Keratinocyte (primary cell): ENCODE measurements at regions not wholly inside any gene's neighbourhood (a gene's known extent, or its start where the extent isn't known, plus 50 kb on each side); places are given as distances from the start of the nearest gene placed in this dataset.

Experiments used
- EZH2 ChIP-seq: IDR thresholded peaks from one replicate; pipeline ENCODE4 v1.6.1; 2012; ENCODE audit warnings: inconsistent platforms, mild to moderate bottlenecking, low read length, moderate library complexity
- TF ChIP-seq, protein P1 (sequence below), 3 experiments: IDR thresholded peaks in 1 of 3; conservative IDR thresholded peaks in 1 of 3; optimal IDR thresholded peaks in 1 of 3; 2 replicates in 2 of 3; 3 replicates in 1 of 3; pipeline versions ENCODE3 to v1.5.1; 2011; ENCODE audit warnings: low read length in 3 of 3, mild to moderate bottlenecking in 3 of 3, moderate library complexity in 2 of 3, control low read depth in 1 of 3, inconsistent platforms in 1 of 3; ENCODE audit not compliant: insufficient read depth in 2 of 3; ENCODE audit errors: extremely low read depth in 1 of 3

DNA sequence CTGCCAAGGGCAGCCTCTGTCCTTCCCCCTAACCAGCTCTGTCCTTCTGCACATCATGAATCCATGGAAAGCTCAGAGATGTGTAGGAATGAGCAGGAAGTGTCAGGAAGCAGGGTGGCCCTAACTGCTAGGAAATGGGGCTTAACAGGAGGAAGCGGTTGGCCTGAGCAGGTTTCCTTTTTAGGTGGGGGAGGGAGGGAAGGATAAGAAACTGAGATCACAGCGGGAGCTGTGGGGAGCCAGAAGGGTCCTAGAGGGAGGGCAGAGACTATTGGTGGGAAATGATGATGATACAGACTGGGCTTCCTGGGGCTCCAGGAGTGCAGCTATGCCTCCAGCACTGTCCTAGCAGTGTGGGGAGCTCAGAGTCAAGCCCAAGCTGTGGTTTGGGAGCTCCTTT lies 182.0 kb downstream of the SH3BP4 start:
- TF ChIP-seq, protein P1, sequence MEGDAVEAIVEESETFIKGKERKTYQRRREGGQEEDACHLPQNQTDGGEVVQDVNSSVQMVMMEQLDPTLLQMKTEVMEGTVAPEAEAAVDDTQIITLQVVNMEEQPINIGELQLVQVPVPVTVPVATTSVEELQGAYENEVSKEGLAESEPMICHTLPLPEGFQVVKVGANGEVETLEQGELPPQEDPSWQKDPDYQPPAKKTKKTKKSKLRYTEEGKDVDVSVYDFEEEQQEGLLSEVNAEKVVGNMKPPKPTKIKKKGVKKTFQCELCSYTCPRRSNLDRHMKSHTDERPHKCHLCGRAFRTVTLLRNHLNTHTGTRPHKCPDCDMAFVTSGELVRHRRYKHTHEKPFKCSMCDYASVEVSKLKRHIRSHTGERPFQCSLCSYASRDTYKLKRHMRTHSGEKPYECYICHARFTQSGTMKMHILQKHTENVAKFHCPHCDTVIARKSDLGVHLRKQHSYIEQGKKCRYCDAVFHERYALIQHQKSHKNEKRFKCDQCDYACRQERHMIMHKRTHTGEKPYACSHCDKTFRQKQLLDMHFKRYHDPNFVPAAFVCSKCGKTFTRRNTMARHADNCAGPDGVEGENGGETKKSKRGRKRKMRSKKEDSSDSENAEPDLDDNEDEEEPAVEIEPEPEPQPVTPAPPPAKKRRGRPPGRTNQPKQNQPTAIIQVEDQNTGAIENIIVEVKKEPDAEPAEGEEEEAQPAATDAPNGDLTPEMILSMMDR (optimal IDR thresholded peaks at IDR 0.05 in 1 of 3, IDR thresholded peaks at IDR 0.05 in 1 of 3, conservative IDR thresholded peaks at IDR 0.05 in 1 of 3; ENCODE audit: extremely low read depth in 1 of 3, insufficient read depth in 2 of 3, low read length in 3 of 3): no peak
- TF ChIP-seq EZH2: no peak
